IMR-90 (cell line): ENCODE measurements at regions not wholly inside any gene's neighbourhood (a gene's known extent, or its start where the extent isn't known, plus 50 kb on each side); places are given as distances from the start of the nearest gene placed in this dataset.

Experiments
- ATAC-seq: fragments of 200-7000 bp; cut with Tn5 transposase; 2 replicates; pipeline ENCODE4 v1.9.1; 2020; ENCODE audit warnings: low read depth, mild to moderate bottlenecking, moderate library complexity
- BruUV-seq: library from RNA; stranded (reverse); fragments of 400-500 nt; replicated peaks from 2 replicates; lab custom pipeline; 2021; lab: Mats Ljungman, UMichigan
- CTCF ChIA-PET: fragments of 300-600 bp; formaldehyde crosslinking; extraction: SDS; loops from one replicate; lab custom pipeline; 2021; ENCODE audit warnings: antibody characterized with exemption; lab: Yijun Ruan, JAX
- POLR2A ChIA-PET: fragments of 300-600 bp; sonication (Branson Sonifier 250); formaldehyde crosslinking; loops from one replicate; lab custom pipeline; 2022; ENCODE audit warnings: antibody characterized with exemption; ENCODE audit not compliant: unreplicated experiment; lab: Charles Lee
- DNase-seq: peaks from one replicate; pipeline ENCODE4 v3.0.0; 2013
- H2AFZ ChIP-seq: replicated peaks from 2 replicates; pipeline ENCODE3; 2013; ENCODE audit warnings: low read length, mild to moderate bottlenecking; ENCODE audit not compliant: poor library complexity
- H2AK5ac ChIP-seq: 2 replicates; pipeline ENCODE4 v1.6.1; 2013; ENCODE audit warnings: low read depth, low read length, inconsistent platforms
- H2AK9ac ChIP-seq: replicated peaks from 2 replicates; pipeline ENCODE3; 2013; ENCODE audit warnings: mild to moderate bottlenecking, low read depth, low read length, moderate library complexity; ENCODE audit not compliant: poor library complexity
- H2BK120ac ChIP-seq: 2 replicates; pipeline ENCODE4 v1.6.1; 2013; ENCODE audit warnings: low read depth, low read length, inconsistent platforms
- H2BK15ac ChIP-seq: 3 replicates; pipeline ENCODE4 v1.6.1; 2013; ENCODE audit warnings: low read depth, low read length, inconsistent platforms
- H2BK20ac ChIP-seq: 2 replicates; pipeline ENCODE4 v1.6.1; 2013; ENCODE audit warnings: low read depth, mild to moderate bottlenecking, inconsistent platforms, low read length, moderate library complexity
- H2BK5ac ChIP-seq: 2 replicates; pipeline ENCODE4 v1.6.1; 2013; ENCODE audit warnings: mild to moderate bottlenecking, low read depth, low read length, inconsistent platforms; ENCODE audit not compliant: poor library complexity, severe bottlenecking
- H3K14ac ChIP-seq: replicated peaks from 2 replicates; pipeline ENCODE4 v1.6.1; 2013; ENCODE audit warnings: low read depth, low read length, inconsistent platforms
- H3K18ac ChIP-seq: 2 replicates; pipeline ENCODE4 v1.6.1; 2013; ENCODE audit warnings: low read depth, low read length, control low read depth
- H3K23ac ChIP-seq: 2 replicates; pipeline ENCODE4 v1.6.1; 2013; ENCODE audit warnings: low read depth, low read length, inconsistent platforms
- H3K27ac ChIP-seq: 2 replicates; pipeline ENCODE4 v1.5.1; 2013; ENCODE audit warnings: mild to moderate bottlenecking, control low read depth, low read length; ENCODE audit not compliant: insufficient read depth
- H3K27me3 ChIP-seq: 2 replicates; pipeline ENCODE4 v1.6.1; 2013; ENCODE audit warnings: low read length; ENCODE audit not compliant: control insufficient read depth, insufficient read depth
- H3K36me3 ChIP-seq: 2 replicates; pipeline ENCODE4 v1.6.1; 2013; ENCODE audit warnings: low read length, mixed read lengths; ENCODE audit not compliant: control insufficient read depth, insufficient read depth
- H3K4ac ChIP-seq: 2 replicates; pipeline ENCODE4 v1.6.1; 2013; ENCODE audit warnings: low read depth, low read length, inconsistent platforms
- H3K4me1 ChIP-seq: 2 replicates; pipeline ENCODE4 v1.6.1; 2013; ENCODE audit warnings: low read length, mixed read lengths; ENCODE audit not compliant: control insufficient read depth, insufficient read depth
- H3K4me2 ChIP-seq: 2 replicates; pipeline ENCODE4 v1.6.1; 2013; ENCODE audit warnings: low read depth, mild to moderate bottlenecking, control low read depth, low read length, moderate library complexity
- H3K4me3 ChIP-seq: 2 replicates; pipeline ENCODE4 v1.5.1; 2013; ENCODE audit warnings: low read depth, mild to moderate bottlenecking, control low read depth, low read length, moderate library complexity; ENCODE audit not compliant: insufficient read depth
- H3K56ac ChIP-seq: 2 replicates; pipeline ENCODE4 v1.6.1; 2013; ENCODE audit warnings: low read length, inconsistent platforms; ENCODE audit not compliant: insufficient read depth; ENCODE audit errors: extremely low read depth
- H3K79me1 ChIP-seq, 2 experiments: 2 replicates each; pipeline ENCODE4 v1.6.1; 2013; ENCODE audit warnings: low read length in 2 of 2, inconsistent platforms in 1 of 2, low read depth in 1 of 2
- H3K9ac ChIP-seq: 2 replicates; pipeline ENCODE4 v1.6.1; 2013; ENCODE audit warnings: low read depth, low read length, control low read depth
- H3K9me1 ChIP-seq: 2 replicates; pipeline ENCODE4 v1.6.1; 2013; ENCODE audit warnings: low read length, inconsistent platforms; ENCODE audit not compliant: insufficient read depth
- H3K9me3 ChIP-seq: 2 replicates; pipeline ENCODE4 v1.6.1; 2013; ENCODE audit warnings: low read length; ENCODE audit not compliant: control insufficient read depth, insufficient read depth
- H4K20me1 ChIP-seq: 2 replicates; pipeline ENCODE4 v1.6.1; 2013; ENCODE audit warnings: low read length, inconsistent platforms; ENCODE audit not compliant: insufficient read depth
- H4K5ac ChIP-seq: 2 replicates; pipeline ENCODE4 v1.6.1; 2013; ENCODE audit warnings: mild to moderate bottlenecking, low read depth, low read length, control low read depth
- H4K8ac ChIP-seq, 2 experiments: 2 replicates each; pipeline ENCODE4 v1.6.1; 2013; ENCODE audit warnings: low read depth in 2 of 2, low read length in 2 of 2, control low read depth in 1 of 2, inconsistent platforms in 1 of 2
- H4K91ac ChIP-seq: 2 replicates; pipeline ENCODE4 v1.6.1; 2013; ENCODE audit warnings: low read depth, low read length, inconsistent platforms; ENCODE audit not compliant: insufficient read depth
- BHLHE40 ChIP-seq: fragments of 150-350 bp; IDR thresholded peaks from 2 replicates; pipeline ENCODE4 v1.6.1; 2016; ENCODE audit warnings: mild to moderate bottlenecking, low read depth, low read length
- CEBPB ChIP-seq: IDR thresholded peaks from 2 replicates; pipeline ENCODE4 v1.6.1; 2012; ENCODE audit warnings: low read depth, low read length, improper control_type of control experiment
- CHD1 ChIP-seq: IDR thresholded peaks from 2 replicates; pipeline ENCODE4 v1.6.1; 2012; ENCODE audit warnings: low read depth, low read length, improper control_type of control experiment
- FOS ChIP-seq: fragments of 150-350 bp; IDR thresholded peaks from 2 replicates; pipeline ENCODE4 v1.6.1; 2016; ENCODE audit warnings: low read depth, low read length
- MAFK ChIP-seq: IDR thresholded peaks from 2 replicates; pipeline ENCODE4 v1.6.1; 2012; ENCODE audit warnings: low read depth, low read length, improper control_type of control experiment
- MAZ ChIP-seq: IDR thresholded peaks from 2 replicates; pipeline ENCODE4 v1.6.1; 2012; ENCODE audit warnings: low read depth, mild to moderate bottlenecking, low read length, improper control_type of control experiment, moderate library complexity, borderline replicate concordance
- NFE2L2 ChIP-seq: fragments of 150-350 bp; IDR thresholded peaks from 2 replicates; pipeline ENCODE4 v1.6.1; 2016; ENCODE audit warnings: low read depth, mild to moderate bottlenecking, low read length
- POLR2A ChIP-seq: IDR thresholded peaks from 2 replicates; pipeline ENCODE4 v1.6.1; 2012; ENCODE audit warnings: mild to moderate bottlenecking, low read depth, low read length
- RAD21 ChIP-seq: IDR thresholded peaks from 2 replicates; pipeline ENCODE4 v1.6.1; 2012; ENCODE audit warnings: low read length, improper control_type of control experiment
- RCOR1 ChIP-seq: IDR thresholded peaks from 2 replicates; pipeline ENCODE4 v1.6.1; 2012; ENCODE audit warnings: mild to moderate bottlenecking, low read length, improper control_type of control experiment; ENCODE audit not compliant: insufficient replicate concordance
- RFX5 ChIP-seq: IDR thresholded peaks from 2 replicates; pipeline ENCODE4 v1.8.0; 2012; ENCODE audit warnings: low read depth, mild to moderate bottlenecking, low read length, moderate library complexity
- SMC3 ChIP-seq: fragments of 150-350 bp; IDR thresholded peaks from 2 replicates; pipeline ENCODE4 v1.6.1; 2016; ENCODE audit warnings: low read depth, mild to moderate bottlenecking, antibody characterized with exemption, low read length, moderate library complexity
- USF2 ChIP-seq: fragments of 150-350 bp; IDR thresholded peaks from 2 replicates; pipeline ENCODE4 v1.6.1; 2017; ENCODE audit warnings: mild to moderate bottlenecking, antibody characterized with exemption, low read length, low read depth
- WGBS, 2 experiments: methylation state at CpG; one replicate each; pipeline versions ENCODE4 v1.1.5 to v1.1.7; 2013; ENCODE audit warnings: missing lambda C conversion rate in 2 of 2; ENCODE audit not compliant: insufficient read length in 1 of 2; ENCODE audit errors: extremely low coverage in 2 of 2; 5-methylcytosine and 5-hydroxymethylcytosine counted together
- dilution Hi-C: fragments of 300-500 bp; cut with HindIII; formaldehyde crosslinking; loops from one replicate; pipeline ENCODE4 v1.14.3; 2018; ENCODE audit warnings: low sequenced_read_pairs; ENCODE audit not compliant: unreplicated experiment
- in situ Hi-C: fragments of 300-500 bp; cut with MboI; formaldehyde crosslinking; loops from 3 replicates; pipeline ENCODE4 v1.14.3; 2019; ENCODE audit warnings: low sequenced_read_pairs, inconsistent platforms, mixed read lengths
- intact Hi-C: fragments of 100-400 bp; cut with micrococcal nuclease; formaldehyde crosslinking; loops from 2 replicates; pipeline ENCODE4 v1.10.0; 2022
- TF ChIP-seq, protein P1 (sequence below): conservative IDR thresholded peaks from 2 replicates; pipeline ENCODE4 v1.5.1; 2012; ENCODE audit warnings: mild to moderate bottlenecking, low read depth, low read length, improper control_type of control experiment
- TF ChIP-seq, protein P2 (sequence below): fragments of 150-350 bp; IDR thresholded peaks from 2 replicates; pipeline ENCODE4 v1.6.1; 2016; ENCODE audit warnings: low read depth, mild to moderate bottlenecking, low read length, moderate library complexity, borderline replicate concordance

DNA sequence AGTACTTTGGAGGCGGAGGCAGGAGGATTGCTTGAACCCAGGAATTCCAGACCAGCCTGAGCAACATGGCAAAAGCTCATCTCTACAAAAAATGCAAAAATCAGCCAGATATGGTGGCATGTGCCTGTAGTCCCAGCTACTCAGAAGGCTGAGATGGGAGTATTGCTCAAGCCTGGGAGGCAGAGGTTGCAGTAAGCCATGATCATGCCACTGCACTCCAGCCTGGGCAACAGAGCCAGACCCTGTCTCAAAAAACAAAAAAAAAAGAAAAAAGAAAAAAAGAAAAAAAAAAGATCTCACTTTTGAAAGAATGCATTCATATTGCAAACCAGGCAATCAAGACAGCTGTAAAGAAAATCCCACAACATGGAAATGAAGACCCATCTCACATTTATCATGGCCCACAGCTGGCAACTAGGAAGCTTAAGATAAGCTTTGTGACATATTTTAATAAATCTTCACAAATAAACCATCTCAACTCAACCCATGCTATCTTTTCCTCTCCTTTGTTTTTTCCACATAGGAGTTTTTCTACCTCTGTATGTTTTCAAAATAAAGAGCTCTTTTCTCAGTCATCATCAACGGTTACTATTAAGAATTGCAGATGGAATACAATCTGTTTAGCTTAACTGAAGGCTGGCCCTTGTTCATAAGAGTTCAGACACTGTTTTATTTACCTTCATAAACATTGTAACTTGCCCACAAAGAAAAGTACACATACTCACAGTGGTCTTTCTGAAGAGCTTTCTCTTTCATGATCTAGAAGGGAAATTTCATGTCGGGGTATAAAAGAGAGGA lies 137.0 kb downstream of the MREG start:
- no peak overlapping the region for H4K5ac ChIP-seq
- dilution Hi-C loops: no loop called here
- no peak overlapping the region for H3K4me2 ChIP-seq
- H2BK20ac ChIP-seq: no peak overlapping the region
- no TSS peak for BruUV-seq
- no peak overlapping the region for H3K27ac ChIP-seq
- no peak overlapping the region for H3K14ac ChIP-seq
- H3K56ac ChIP-seq: no peak overlapping the region
- no peaks in the 10 kb centered on the region for H3K27me3 ChIP-seq
- peak overlapping the region; percentile 2; the same call in 1 of the 2 replicates for H2BK120ac ChIP-seq
- H3K4me1 ChIP-seq: peaks cover 11% of the 10 kb centered on the region
- H2BK5ac ChIP-seq: no peak overlapping the region
- H3K23ac ChIP-seq: no peak overlapping the region
- POLR2A ChIA-PET: interaction anchor here (0.8 kb wide), 1 partner anchor 445 kb away, joined by 3 read pairs; no protein-coding TSS in a partner anchor
- no peak overlapping the region for H3K4me3 ChIP-seq
- H3K36me3 ChIP-seq: no peaks in the 10 kb centered on the region
- no peak overlapping the region for H2AK5ac ChIP-seq
- CTCF ChIA-PET: interaction anchor here (0.6 to 1.1 kb wide), 3 partner anchors 41 to 429 kb away, joined by 3 to 4 read pairs (median 4); no protein-coding TSS in a partner anchor
- WGBS, 2 experiments: no CpG with 5 or more reads among the region's 3 CpGs
- 0 out of 3 replicates have a peak overlapping the region, but pooled peaks have one; percentile 52 for H2BK15ac ChIP-seq
- H4K8ac ChIP-seq: no peak overlapping the region
- in situ Hi-C loops: no loop called here
- peaks cover 5% of the 10 kb centered on the region for H3K9me3 ChIP-seq
- H3K9ac ChIP-seq: no peak overlapping the region
- H3K79me1 ChIP-seq: no peaks in the 10 kb centered on the region
- intact Hi-C loops: no loop called here
- no peak overlapping the region for H3K4ac ChIP-seq
- H3K9me1 ChIP-seq: 0 out of 2 replicates have a peak, but pooled peaks cover 4% of the 10 kb centered on the region
- DNase-seq: no peak
- no peak overlapping the region for H3K18ac ChIP-seq
- ATAC-seq: no peak
- H4K20me1 ChIP-seq: no peaks in the 10 kb centered on the region
- no peak overlapping the region for H4K91ac ChIP-seq
- no peak overlapping the region for H2AFZ ChIP-seq
- H2AK9ac ChIP-seq: no peak overlapping the region
- TF ChIP-seq MAFK (no peak), CHD1 (no peak), RFX5 (no peak), RCOR1 (no peak), BHLHE40 (no peak), POLR2A (no peak), RAD21 (no peak), CEBPB (no peak), FOS (no peak), MAZ (no peak), USF2 (no peak), SMC3 (no peak), NFE2L2 (no peak)
- TF ChIP-seq, protein P1, sequence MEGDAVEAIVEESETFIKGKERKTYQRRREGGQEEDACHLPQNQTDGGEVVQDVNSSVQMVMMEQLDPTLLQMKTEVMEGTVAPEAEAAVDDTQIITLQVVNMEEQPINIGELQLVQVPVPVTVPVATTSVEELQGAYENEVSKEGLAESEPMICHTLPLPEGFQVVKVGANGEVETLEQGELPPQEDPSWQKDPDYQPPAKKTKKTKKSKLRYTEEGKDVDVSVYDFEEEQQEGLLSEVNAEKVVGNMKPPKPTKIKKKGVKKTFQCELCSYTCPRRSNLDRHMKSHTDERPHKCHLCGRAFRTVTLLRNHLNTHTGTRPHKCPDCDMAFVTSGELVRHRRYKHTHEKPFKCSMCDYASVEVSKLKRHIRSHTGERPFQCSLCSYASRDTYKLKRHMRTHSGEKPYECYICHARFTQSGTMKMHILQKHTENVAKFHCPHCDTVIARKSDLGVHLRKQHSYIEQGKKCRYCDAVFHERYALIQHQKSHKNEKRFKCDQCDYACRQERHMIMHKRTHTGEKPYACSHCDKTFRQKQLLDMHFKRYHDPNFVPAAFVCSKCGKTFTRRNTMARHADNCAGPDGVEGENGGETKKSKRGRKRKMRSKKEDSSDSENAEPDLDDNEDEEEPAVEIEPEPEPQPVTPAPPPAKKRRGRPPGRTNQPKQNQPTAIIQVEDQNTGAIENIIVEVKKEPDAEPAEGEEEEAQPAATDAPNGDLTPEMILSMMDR: no peak
- TF ChIP-seq, protein P2, sequence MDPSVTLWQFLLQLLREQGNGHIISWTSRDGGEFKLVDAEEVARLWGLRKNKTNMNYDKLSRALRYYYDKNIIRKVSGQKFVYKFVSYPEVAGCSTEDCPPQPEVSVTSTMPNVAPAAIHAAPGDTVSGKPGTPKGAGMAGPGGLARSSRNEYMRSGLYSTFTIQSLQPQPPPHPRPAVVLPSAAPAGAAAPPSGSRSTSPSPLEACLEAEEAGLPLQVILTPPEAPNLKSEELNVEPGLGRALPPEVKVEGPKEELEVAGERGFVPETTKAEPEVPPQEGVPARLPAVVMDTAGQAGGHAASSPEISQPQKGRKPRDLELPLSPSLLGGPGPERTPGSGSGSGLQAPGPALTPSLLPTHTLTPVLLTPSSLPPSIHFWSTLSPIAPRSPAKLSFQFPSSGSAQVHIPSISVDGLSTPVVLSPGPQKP: no peak
